NCI-H345 treated with DMSO at 0.1 percent for 48 hours (cell line): ENCODE measurements at regions not wholly inside any gene's neighbourhood (a gene's known extent, or its start where the extent isn't known, plus 50 kb on each side); places are given as distances from the start of the nearest gene placed in this dataset.
A peak's percentile ranks its signal among the peaks of the same experiment; 100 is the strongest.
"Not testable (repeated sequence)": the region's sequence is repeated elsewhere in the genome, so short reads cannot be mapped to it uniquely, and the experiment has no call there.

Experiments
- DNase-seq: peaks from one replicate; lab custom pipeline; 2025; ENCODE audit not compliant: unreplicated experiment; lab: John Stamatoyannopoulos, UW

DNA sequence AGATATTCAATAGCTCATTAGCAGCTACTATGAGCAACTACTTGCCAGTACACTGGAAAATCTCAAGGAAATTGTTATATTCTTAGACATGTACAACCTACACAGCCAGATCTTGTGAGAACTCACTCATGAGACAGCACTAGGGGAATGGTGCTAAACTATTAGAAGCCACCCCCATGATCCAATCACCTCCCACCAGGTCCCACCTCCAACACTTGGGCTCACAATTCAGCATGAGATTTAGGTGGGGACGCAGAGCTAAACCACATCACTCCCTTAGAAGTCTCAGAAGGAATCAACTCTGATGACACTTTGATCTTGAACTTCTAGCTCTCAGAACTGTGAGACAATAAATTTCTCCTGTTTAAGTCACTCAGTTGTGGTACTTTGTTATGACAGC lies 418.3 kb upstream of the SPHKAP start:
- no peak for DNase-seq

DNA sequence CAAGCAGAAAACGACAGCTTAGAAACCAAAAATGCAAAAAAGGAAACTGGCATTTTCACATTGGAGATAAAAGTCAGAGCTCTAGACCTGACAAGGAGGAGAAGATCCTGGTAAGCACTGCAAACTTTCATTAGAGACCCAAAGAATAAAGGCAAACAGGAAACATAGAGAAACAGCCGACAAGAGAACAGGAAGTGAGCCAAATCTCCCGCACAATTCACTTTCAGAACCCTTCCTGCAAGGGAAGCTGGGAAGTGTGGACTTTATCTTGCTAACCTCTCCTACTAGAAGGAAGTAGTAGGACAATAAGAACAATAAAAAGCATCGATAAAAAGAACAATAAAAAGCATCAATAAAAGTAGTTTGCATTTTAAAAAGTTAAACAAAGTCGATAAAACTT lies 417.8 kb upstream of the SPHKAP start:
- DNase-seq = no peak

DNA sequence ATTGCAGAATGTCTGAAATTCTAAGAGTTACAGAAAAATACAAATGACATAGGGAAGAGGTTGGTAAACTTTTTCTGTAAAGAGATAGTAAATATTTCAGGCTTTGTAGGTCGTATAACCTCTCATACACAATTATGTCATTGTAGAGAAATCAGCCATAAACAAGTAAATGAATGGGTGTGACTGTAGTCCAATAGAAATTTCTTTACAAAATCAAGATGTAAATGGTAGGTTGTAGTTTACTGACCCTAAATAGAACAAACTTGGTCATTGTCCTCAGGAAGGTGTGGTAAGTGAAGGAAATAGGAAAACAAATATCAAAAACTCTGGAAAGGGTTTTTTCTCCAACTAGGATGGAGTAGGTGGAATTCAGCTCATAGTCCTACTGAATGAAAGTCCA lies 415.5 kb upstream of the SPHKAP start:
- DNase-seq = no peak

- no peak for DNase-seq
Observed at GRCh38 chr2:228594012-228594411, 412.5 kb upstream of the SPHKAP start.

GRCh38 chr2:228592925-228593324 lies 411.4 kb upstream of the SPHKAP start:
- no peak for DNase-seq

GRCh38 chr2:228590681-228591080 lies 409.2 kb upstream of the SPHKAP start:
- DNase-seq = no peak

DNA sequence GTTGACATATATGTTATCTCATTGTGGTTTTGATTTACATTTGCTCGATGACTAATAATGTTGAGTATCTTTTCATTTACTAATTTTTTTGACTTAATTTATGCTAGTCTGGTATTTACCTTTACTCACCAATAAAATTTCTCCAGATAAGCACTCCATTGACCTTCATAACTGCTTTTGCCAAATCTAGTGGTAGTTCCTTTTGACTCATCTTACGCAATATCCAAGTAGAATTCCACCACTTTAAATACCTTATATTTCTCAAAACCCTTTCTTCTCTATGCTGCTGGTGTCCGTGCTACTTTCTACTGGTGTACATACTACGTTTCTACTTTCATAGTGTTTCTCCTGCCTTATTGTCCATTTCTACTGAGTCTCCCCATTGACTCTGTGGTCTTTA lies 407.6 kb upstream of the SPHKAP start:
- DNase-seq = no peak

DNA sequence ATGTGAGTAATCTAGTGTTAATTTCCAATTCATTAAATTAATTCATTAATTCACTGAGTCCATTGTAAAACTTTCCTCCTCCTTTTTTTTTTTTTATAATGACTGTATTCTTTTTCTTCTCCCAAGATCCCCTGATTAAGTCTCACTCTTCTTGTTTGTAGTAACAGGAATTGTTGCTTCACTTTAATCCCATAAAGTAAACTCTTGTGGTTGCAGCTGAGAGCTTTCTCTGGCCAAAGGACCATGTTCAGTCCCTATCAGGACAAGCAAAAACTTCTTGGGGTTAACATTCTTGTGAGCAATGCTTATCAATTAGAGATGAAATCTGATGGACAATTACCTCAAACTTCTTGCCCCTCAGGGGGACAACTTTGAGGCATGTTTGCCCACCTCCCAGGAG lies 400.2 kb upstream of the SPHKAP start:
- no peak for DNase-seq

DNA sequence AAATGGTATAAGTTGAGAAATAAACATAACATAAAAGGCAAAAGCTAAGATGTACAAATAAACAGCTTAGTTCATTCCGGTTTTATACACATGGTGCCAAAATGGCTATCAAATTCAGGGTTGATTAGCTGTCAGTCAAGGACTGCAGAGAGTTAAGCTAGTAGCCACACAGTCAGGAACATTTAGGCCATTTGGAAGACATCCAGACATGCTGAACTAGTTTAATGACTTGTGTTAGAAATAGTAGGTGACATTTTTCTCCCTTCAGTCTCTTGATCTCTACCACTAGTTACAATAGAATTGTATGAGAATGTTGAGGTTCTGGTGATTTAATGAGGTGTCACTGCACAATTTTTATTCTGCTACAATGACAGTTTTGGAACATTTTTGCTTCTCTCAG lies 394.4 kb upstream of the SPHKAP start:
- no peak for DNase-seq

GRCh38 chr2:228568275-228568674 lies 386.8 kb upstream of the SPHKAP start:
- not testable (repeated sequence) for DNase-seq

DNA sequence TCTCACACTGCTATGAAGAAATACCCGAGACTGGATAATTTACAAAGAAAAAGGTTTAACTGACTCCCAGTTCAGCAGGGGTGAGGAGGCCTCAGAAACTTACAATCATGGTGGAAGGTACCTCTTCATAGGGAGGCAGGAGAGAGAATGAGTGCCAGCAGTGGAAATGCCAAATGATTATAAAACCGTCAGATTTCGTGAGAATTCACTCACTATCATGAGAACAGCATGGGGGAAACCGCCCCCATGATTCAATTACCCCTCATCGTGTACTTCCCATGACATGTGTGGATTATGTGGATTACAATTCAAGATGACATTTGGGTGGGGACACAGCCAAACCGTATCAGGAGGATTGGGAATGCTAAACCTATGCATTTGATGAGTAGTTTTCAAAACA lies 380.3 kb upstream of the SPHKAP start:
- no peak for DNase-seq

- DNase-seq = no peak
Observed at GRCh38 chr2:228559774-228560415, 378.4 kb upstream of the SPHKAP start.

DNA sequence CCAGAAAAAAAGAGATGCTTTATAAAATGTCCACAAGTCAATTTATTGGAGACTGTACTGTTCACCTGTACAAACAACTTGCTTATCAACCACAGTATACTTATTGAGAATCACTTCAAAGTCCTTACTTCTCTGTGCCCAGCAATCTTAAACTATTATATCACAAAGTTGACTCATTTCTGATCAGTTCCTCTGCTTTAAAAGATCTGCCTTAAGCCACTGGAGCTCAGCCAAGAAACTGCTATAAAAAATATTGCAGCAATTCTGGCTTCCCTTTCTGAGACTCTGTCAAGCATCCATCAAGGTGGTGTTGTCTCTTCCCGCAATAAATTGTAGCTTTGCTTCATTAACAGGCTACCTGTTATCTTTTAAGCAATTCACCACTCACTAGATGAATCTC lies 375.2 kb upstream of the SPHKAP start:
- peak; percentile 2 for DNase-seq

GRCh38 chr2:228549441-228550007 lies 368.0 kb upstream of the SPHKAP start:
- no peak for DNase-seq

GRCh38 chr2:228548230-228548629 lies 366.7 kb upstream of the SPHKAP start:
- DNase-seq = no peak

- no peak for DNase-seq
Observed at GRCh38 chr2:228545748-228546145, 364.3 kb upstream of the SPHKAP start.

- DNase-seq = no peak
Observed at GRCh38 chr2:228545041-228545747, 363.7 kb upstream of the SPHKAP start.

DNA sequence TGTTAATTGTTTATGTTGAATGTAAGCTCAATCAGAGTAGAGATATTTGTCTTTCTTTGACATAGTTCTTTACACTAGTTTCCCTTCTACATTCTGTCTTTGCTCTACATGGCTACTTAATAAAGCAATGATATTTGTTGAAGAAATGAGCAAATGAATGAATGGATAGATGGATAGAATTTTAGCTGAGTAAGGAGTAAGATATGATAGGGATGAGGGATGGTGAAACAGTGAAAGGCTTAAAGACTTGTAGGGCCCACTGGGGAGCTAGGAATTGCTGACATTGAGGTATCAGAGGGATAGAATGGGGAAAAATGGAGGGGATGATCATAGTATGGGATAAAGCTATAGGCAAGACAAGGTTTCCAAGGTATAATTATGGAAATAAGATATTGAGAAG lies 361.6 kb upstream of the SPHKAP start:
- DNase-seq = no peak

DNA sequence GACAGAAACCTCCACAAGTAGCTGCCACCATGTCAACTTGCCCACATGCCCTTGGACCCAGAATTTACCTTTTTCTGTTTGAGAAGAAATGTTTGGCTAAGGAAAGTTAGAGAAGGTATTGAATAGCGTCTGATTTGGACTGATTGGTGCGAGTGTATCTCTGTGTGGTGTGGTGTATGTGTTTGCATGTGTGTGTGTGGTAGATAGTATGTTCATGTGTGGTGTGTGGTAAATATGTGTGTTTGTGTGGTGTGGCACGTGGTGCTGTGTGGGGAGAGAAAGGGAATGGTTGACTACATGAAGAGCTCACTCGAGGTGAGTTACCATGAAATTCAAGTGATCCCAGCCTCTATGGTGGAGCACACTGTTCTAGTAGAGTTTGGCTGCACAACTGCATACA lies 360.8 kb upstream of the SPHKAP start:
- no peak for DNase-seq

DNA sequence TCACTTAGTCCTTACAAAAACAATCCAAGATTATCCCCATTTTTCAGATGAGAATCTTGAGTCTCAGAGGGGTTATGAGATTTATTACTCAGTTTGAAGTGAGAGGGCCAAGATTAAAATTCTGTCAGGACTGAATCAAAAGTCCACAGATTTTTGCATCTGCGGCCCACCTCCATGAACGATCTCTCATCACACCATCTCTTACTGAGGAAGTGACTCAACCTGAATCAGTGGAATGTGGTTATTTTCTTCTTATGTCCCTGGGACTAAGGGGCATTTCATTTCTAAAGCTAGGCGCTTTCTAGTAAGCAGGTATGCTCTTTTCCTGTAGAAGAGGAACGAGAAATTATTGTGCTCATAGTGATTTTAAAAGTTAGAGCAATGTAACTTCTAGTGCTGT lies 360.3 kb upstream of the SPHKAP start:
- no peak for DNase-seq

GRCh38 chr2:228540976-228541375 lies 359.5 kb upstream of the SPHKAP start:
- DNase-seq = no peak

DNA sequence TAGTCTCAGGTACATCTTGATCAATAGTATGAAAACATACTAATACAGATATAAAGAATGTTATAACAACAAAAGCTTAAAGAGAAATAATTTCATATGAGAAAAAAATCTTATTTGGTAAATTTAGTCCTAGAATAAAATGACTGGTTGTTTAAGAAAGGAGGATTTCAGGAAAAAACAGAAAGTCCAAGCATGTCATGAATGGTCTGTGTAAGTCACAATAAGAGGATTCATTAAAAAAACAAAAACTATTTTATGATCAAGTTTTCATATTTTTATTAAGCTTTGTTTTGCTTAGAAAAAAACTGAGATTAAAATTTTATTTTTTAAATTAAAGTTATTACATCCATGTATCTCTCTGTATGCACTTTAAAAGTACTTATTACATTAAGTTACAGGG lies 353.9 kb upstream of the SPHKAP start:
- no peak for DNase-seq

GRCh38 chr2:228533156-228533555 lies 351.7 kb upstream of the SPHKAP start:
- no peak for DNase-seq
